ENCODE measurements at regions not wholly inside any gene's neighbourhood (a gene's known extent, or its start where the extent isn't known, plus 50 kb on each side); places are given as distances from the start of the nearest gene placed in this dataset.
A peak's percentile ranks its signal among the peaks of the same experiment; 100 is the strongest.

- H3K9ac ChIP-seq: no peak overlapping the region
- H3K27me3 ChIP-seq: no peaks in the 10 kb centered on the region
- peaks cover 19% of the 10 kb centered on the region for H3K27me3 Mint-ChIP-seq (ENCODE audit: insufficient read depth, low read depth)
These were observed 91.5 kb upstream of the HS6ST1 start for GRCh38 chr2:128410035-128410757.

GRCh38 chr2:128410758-128411215 lies 92.1 kb upstream of the HS6ST1 start:
- Histone ChIP-seq H3K9me3 (ENCODE audit: low read depth) (no peaks in the 10 kb centered on the region), H3K9ac (no peak overlapping the region), H3F3A (ENCODE audit: low read depth) (no peaks in the 10 kb centered on the region), H3K36me3 (no peaks in the 10 kb centered on the region), H3K4me1 (peaks cover 10% of the 10 kb centered on the region), H3K79me2 (ENCODE audit: low read depth) (no peaks in the 10 kb centered on the region), H2AFZ (replicated peaks) (no peak overlapping the region), H3K27ac (no peak overlapping the region), H4K20me1 (ENCODE audit: low read depth) (no peaks in the 10 kb centered on the region), H3K4me3 (no peak overlapping the region), H3K4me2 (no peak overlapping the region), H3K27me3 (no peaks in the 10 kb centered on the region)
- H3K4me3 Mint-ChIP-seq: no peak overlapping the region
- H3K9me3 Mint-ChIP-seq: peaks cover 3% of the 10 kb centered on the region
- DNase-seq (ENCODE audit: low spot score): no peak
- H3K27me3 Mint-ChIP-seq (ENCODE audit: insufficient read depth, low read depth): peaks cover 16% of the 10 kb centered on the region
- peaks cover 41% of the 10 kb centered on the region for H3K4me1 Mint-ChIP-seq
- TF ChIP-seq EZH2 (IDR thresholded peaks at IDR 0.05) (no peak), CTCF (IDR thresholded peaks at IDR 0.05) (no peak), EZH2phosphoT487 (IDR thresholded peaks at IDR 0.05) (no peak)
- no peaks in the 10 kb centered on the region for H3K36me3 Mint-ChIP-seq
- peak overlapping the region; percentile 21 for H3K27ac Mint-ChIP-seq

More at GRCh38 chr2:128410035-128410757, 91.5 kb upstream of the HS6ST1 start:
- H3K4me2 ChIP-seq: no peak overlapping the region
- peaks cover 10% of the 10 kb centered on the region for H3K4me1 ChIP-seq
- no peaks in the 10 kb centered on the region for H3K9me3 ChIP-seq (ENCODE audit: low read depth)
- DNase-seq (ENCODE audit: low spot score): no peak
- H3K4me1 Mint-ChIP-seq: peaks cover 44% of the 10 kb centered on the region
- TF ChIP-seq CTCF (IDR thresholded peaks at IDR 0.05) (no peak), EZH2 (IDR thresholded peaks at IDR 0.05) (no peak), EZH2phosphoT487 (IDR thresholded peaks at IDR 0.05) (no peak)
- no peak overlapping the region for H3K27ac ChIP-seq
- no peak overlapping the region for H2AFZ ChIP-seq (replicated peaks)
- no peaks in the 10 kb centered on the region for H3K79me2 ChIP-seq (ENCODE audit: low read depth)
- no peaks in the 10 kb centered on the region for H3K36me3 Mint-ChIP-seq
- no peaks in the 10 kb centered on the region for H4K20me1 ChIP-seq (ENCODE audit: low read depth)
- no peaks in the 10 kb centered on the region for H3K36me3 ChIP-seq
- no peaks in the 10 kb centered on the region for H3K9me3 Mint-ChIP-seq
- no peak overlapping the region for H3K4me3 Mint-ChIP-seq
- H3K4me3 ChIP-seq: no peak overlapping the region
- no peak overlapping the region for H3K27ac Mint-ChIP-seq
- H3F3A ChIP-seq (ENCODE audit: low read depth): no peaks in the 10 kb centered on the region

GRCh38 chr2:128411431-128411830 lies 92.8 kb upstream of the HS6ST1 start:
- no peaks in the 10 kb centered on the region for H3K27me3 ChIP-seq
- no peaks in the 10 kb centered on the region for H3K36me3 ChIP-seq
- Mint-ChIP-seq H3K9me3 (peaks cover 8% of the 10 kb centered on the region), H3K4me1 (peaks cover 39% of the 10 kb centered on the region), H3K36me3 (no peaks in the 10 kb centered on the region), H3K27me3 (ENCODE audit: insufficient read depth, low read depth) (peaks cover 19% of the 10 kb centered on the region), H3K4me3 (no peak overlapping the region), H3K27ac (no peak overlapping the region)
- TF ChIP-seq EZH2phosphoT487 (IDR thresholded peaks at IDR 0.05) (no peak), CTCF (IDR thresholded peaks at IDR 0.05) (no peak), EZH2 (IDR thresholded peaks at IDR 0.05) (no peak)
- no peaks in the 10 kb centered on the region for H4K20me1 ChIP-seq (ENCODE audit: low read depth)
- H3K79me2 ChIP-seq (ENCODE audit: low read depth): no peaks in the 10 kb centered on the region
- no peak overlapping the region for H3K27ac ChIP-seq
- no peak overlapping the region for H3K4me3 ChIP-seq
- H3K9me3 ChIP-seq (ENCODE audit: low read depth): no peaks in the 10 kb centered on the region
- no peak overlapping the region for H2AFZ ChIP-seq (replicated peaks)
- no peaks in the 10 kb centered on the region for H3F3A ChIP-seq (ENCODE audit: low read depth)
- no peak overlapping the region for H3K9ac ChIP-seq
- no peak for DNase-seq (ENCODE audit: low spot score)
- no peak overlapping the region for H3K4me2 ChIP-seq
- H3K4me1 ChIP-seq: peaks cover 6% of the 10 kb centered on the region

All from neural progenitor cell (in vitro differentiated cells).